Thyroid gland (tissue), 4 donors: ENCODE measurements at regions not wholly inside any gene's neighbourhood (a gene's known extent, or its start where the extent isn't known, plus 50 kb on each side); places are given as distances from the start of the nearest gene placed in this dataset.

ENCODE experiments used
- DNase-seq, 2 donors: peaks; one replicate each; pipeline ENCODE4 v3.0.0-alpha.2; 2019
- H3K27ac ChIP-seq, 3 donors: fragments of 200-600 bp; sonication (generic); 1 replicate in 2 of 3; 2 replicates in 1 of 3; pipeline ENCODE4 v1.5.1; 2016 to 2019; ENCODE audit warnings: mild to moderate bottlenecking in 1 of 3, moderate library complexity in 1 of 3
- H3K27me3 ChIP-seq: fragments of 200-600 bp; sonication (generic); one replicate; pipeline ENCODE4 v1.5.1; 2019
- H3K36me3 ChIP-seq, 2 donors: fragments of 200-600 bp; sonication (generic); one replicate each; pipeline ENCODE4 v1.5.1; 2016 to 2019
- H3K4me1 ChIP-seq, 2 donors: fragments of 200-600 bp; sonication (generic); one replicate each; pipeline ENCODE4 v1.5.1; 2017 to 2019
- H3K4me3 ChIP-seq, 3 donors: fragments of 200-600 bp; sonication (generic); replicated peaks in 1 of 3; 1 replicate in 2 of 3; 2 replicates in 1 of 3; pipeline ENCODE4 v1.5.1; 2016; ENCODE audit warnings: mild to moderate bottlenecking in 1 of 3
- H3K9me3 ChIP-seq: fragments of 200-600 bp; sonication (generic); one replicate; pipeline ENCODE4 v1.5.1; 2017
- POLR2A ChIP-seq, 2 donors: fragments of 450-650 bp; IDR thresholded peaks; one replicate each; pipeline ENCODE4 v1.6.1; 2017; ENCODE audit warnings: antibody characterized with exemption in 2 of 2, mild to moderate bottlenecking in 2 of 2, moderate library complexity in 1 of 2
- WGBS, 2 donors: methylation state at CpG; one replicate each; pipeline ENCODE4 v1.1.5; 2017; 5-methylcytosine and 5-hydroxymethylcytosine counted together
- intact Hi-C: fragments of 100-400 bp; cut with DNase I; formaldehyde crosslinking; loops from one replicate; pipeline ENCODE4 v1.15.1; 2023
- TF ChIP-seq, protein P1 (sequence below), 6 experiments: fragments of 200-600 bp in 3 of 6; fragments of 450-650 bp in 3 of 6; sonication (generic) in 3 of 6; IDR thresholded peaks; one replicate each; pipeline ENCODE4 v1.5.1; 2016 to 2019; ENCODE audit warnings: antibody characterized with exemption in 6 of 6, mild to moderate bottlenecking in 2 of 6, inconsistent platforms in 1 of 6, moderate library complexity in 1 of 6

GRCh38 chr2:17058772-17059402 is 393.3 kb upstream of the CYRIA start:
- 55 to 58% methylated on average over 3 of the region's 3 CpGs for WGBS, 2 donors
- intact Hi-C loops: no loop called here
- H3K9me3 ChIP-seq: no peaks in the 10 kb centered on the region
- no peak overlapping the region for H3K27ac ChIP-seq
- no peak overlapping the region for H3K4me3 ChIP-seq
- no peaks in the 10 kb centered on the region for H3K4me1 ChIP-seq
- DNase-seq: no peak
- TF ChIP-seq POLR2A (IDR thresholded peaks at IDR 0.05): no peak
- TF ChIP-seq, protein P1, sequence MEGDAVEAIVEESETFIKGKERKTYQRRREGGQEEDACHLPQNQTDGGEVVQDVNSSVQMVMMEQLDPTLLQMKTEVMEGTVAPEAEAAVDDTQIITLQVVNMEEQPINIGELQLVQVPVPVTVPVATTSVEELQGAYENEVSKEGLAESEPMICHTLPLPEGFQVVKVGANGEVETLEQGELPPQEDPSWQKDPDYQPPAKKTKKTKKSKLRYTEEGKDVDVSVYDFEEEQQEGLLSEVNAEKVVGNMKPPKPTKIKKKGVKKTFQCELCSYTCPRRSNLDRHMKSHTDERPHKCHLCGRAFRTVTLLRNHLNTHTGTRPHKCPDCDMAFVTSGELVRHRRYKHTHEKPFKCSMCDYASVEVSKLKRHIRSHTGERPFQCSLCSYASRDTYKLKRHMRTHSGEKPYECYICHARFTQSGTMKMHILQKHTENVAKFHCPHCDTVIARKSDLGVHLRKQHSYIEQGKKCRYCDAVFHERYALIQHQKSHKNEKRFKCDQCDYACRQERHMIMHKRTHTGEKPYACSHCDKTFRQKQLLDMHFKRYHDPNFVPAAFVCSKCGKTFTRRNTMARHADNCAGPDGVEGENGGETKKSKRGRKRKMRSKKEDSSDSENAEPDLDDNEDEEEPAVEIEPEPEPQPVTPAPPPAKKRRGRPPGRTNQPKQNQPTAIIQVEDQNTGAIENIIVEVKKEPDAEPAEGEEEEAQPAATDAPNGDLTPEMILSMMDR (IDR thresholded peaks at IDR 0.05): no peak
- no peaks in the 10 kb centered on the region for H3K27me3 ChIP-seq
- no peaks in the 10 kb centered on the region for H3K36me3 ChIP-seq

DNA sequence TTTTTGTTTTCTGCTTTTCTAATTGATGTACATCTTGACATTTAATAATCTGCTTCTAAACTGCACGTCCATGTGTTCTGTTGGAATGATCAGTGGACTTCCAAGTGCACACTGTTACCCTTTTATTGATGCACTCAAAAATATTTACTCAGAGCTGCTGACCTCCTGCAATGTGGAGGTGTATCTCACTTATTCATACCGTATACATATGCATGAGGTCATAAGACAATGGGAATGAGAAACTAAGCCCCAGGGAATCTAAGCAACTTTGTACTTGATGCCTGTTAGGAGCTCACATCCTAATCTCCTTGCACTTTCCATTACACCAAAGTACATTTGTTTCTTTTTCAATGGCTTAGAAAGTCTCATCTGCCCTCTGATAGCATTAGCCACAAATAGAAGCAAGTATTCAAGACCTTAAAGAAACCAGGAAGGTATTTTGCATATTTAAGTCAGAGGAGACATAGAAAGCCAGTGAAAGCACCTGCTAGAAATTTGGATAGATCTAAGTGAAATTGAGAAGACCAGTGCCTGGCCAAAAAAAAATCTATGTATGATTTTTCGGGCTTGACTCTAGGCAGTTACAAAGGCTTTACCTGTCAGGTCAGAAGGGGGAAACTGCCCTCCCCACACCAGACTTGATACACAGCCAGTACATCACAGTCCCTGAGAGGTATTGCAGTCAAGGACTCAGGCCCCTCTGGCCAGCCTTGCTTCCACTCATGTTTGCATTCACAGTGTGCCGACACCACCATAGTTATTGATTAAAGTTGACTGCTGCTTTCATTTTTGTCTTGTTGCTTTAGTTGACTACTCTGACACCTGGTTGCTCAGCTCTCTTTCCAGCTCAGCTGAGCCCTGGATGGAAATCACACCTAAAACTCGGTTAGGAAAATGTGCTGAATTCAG is 391.7 kb upstream of the CYRIA start:
- Histone ChIP-seq H3K9me3 (no peaks in the 10 kb centered on the region), H3K27me3 (no peaks in the 10 kb centered on the region), H3K36me3 (no peaks in the 10 kb centered on the region), H3K4me3 (no peak overlapping the region), H3K27ac (no peak overlapping the region), H3K4me1 (no peaks in the 10 kb centered on the region)
- WGBS, 2 donors: 74 to 80% methylated on average over 5 of the region's 5 CpGs
- intact Hi-C loops: no loop called here
- TF ChIP-seq, protein P1 (IDR thresholded peaks at IDR 0.05): no peak
- peak in 1 of 2 donors; percentile 1 for DNase-seq

- H3K4me1 ChIP-seq: no peaks in the 10 kb centered on the region
- H3K9me3 ChIP-seq: no peaks in the 10 kb centered on the region
- H3K36me3 ChIP-seq: no peaks in the 10 kb centered on the region
- H3K27me3 ChIP-seq: no peaks in the 10 kb centered on the region
- intact Hi-C loops: no loop called here
- 85 to 87% methylated on average over 4 of the region's 4 CpGs for WGBS, 2 donors
- H3K4me3 ChIP-seq: no peak overlapping the region
- no peak overlapping the region for H3K27ac ChIP-seq
- DNase-seq: no peak
- no peak for TF ChIP-seq POLR2A (IDR thresholded peaks at IDR 0.05)
These were observed 390.6 kb upstream of the CYRIA start for GRCh38 chr2:17056236-17056635.

DNA sequence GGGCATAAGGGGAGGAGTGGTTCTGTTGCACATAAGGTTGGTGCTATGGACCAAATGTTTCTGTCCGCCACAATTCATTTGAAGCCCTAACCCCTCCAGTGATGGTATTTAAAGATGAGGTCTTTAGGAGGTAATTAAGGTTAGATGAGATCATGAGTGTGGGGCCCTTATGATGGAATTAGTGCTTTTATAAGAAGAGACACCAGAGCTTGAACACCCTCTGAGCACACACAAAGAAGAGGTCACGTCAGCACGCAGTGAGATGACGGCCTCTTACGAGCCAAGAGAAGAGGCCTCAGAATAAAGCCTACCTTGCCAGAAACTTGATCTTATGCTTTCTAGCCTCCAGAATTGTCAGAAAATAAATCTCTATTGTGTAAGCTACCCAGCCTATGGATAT is 386.4 kb upstream of the CYRIA start:
- Histone ChIP-seq H3K36me3 (no peaks in the 10 kb centered on the region), H3K4me1 (no peaks in the 10 kb centered on the region), H3K27ac (no peak overlapping the region), H3K27me3 (no peaks in the 10 kb centered on the region), H3K9me3 (no peaks in the 10 kb centered on the region), H3K4me3 (no peak overlapping the region)
- intact Hi-C loops: no loop called here
- DNase-seq: no peak
- TF ChIP-seq POLR2A (IDR thresholded peaks at IDR 0.05): no peak
- TF ChIP-seq, protein P1 (IDR thresholded peaks at IDR 0.05): no peak
- WGBS, 2 donors: 90 to 94% methylated on average over 5 of the region's 5 CpGs

DNA sequence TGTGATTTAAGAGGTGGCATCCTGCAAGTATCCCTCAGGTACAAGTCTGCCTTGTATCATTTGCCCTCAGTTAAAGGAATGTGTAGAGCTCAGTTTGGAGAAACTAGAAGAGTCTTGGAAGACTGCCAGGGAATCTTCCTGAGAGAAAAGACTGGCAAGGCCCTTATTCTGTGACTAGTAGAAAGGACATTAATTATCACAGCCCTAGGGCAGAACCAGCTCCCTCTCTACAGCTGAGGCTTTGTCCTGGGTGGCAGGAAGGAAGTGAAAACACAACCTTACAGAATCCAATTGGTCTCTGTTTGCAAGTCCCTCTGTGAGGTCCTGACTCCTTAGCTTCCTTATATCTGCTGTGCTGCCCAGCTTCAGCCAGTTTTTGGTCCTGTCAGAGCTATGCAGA is 385.9 kb upstream of the CYRIA start:
- intact Hi-C loops: no loop called here
- H3K4me3 ChIP-seq: no peak overlapping the region
- no peak overlapping the region for H3K27ac ChIP-seq
- H3K4me1 ChIP-seq: no peaks in the 10 kb centered on the region
- H3K9me3 ChIP-seq: no peaks in the 10 kb centered on the region
- H3K36me3 ChIP-seq: no peaks in the 10 kb centered on the region
- TF ChIP-seq, protein P1 (IDR thresholded peaks at IDR 0.05): no peak
- no peak for TF ChIP-seq POLR2A (IDR thresholded peaks at IDR 0.05)
- DNase-seq: no peak
- no peaks in the 10 kb centered on the region for H3K27me3 ChIP-seq
